GM18502 (cell line): ENCODE measurements at regions not wholly inside any gene's neighbourhood (a gene's known extent, or its start where the extent isn't known, plus 50 kb on each side); places are given as distances from the start of the nearest gene placed in this dataset.
"Not testable (repeated sequence)": the region's sequence is repeated elsewhere in the genome, so short reads cannot be mapped to it uniquely, and the experiment has no call there.

ENCODE experiments used
- ATAC-seq: cut with Tn5 transposase; IDR thresholded peaks from one replicate; pipeline ENCODE4 v1.9.1; 2021; ENCODE audit warnings: mild to moderate bottlenecking; ENCODE audit not compliant: unreplicated experiment, poor library complexity

DNA sequence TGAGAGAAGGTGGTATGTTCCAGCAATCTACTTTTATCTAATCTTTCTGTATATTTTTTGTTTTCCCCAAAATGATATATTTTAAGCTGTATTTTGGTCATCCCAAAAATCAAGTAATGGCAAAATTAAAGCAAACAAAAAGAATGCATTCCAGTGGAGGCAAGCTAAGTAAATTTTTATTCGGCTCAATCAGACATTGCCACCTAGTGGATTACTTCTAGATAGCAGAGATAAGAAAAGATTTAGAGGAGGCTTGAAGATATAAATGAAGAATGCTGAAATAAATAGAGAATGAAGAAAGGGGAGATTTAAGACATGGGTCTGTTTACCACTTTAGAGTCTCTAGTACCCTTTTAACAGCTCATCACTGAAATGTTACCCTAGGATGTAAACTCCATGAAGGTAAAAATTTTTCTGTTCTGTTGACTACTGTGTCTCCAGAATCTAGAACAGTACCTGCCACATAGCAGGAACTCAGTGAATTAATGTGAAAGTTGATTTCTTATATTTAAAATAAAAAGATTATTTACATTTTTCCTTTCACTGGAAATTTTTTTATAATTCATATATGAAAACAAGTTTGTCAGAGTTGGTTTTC lies 110.9 kb upstream of the ANK2 start:
- ATAC-seq, result no peak

DNA sequence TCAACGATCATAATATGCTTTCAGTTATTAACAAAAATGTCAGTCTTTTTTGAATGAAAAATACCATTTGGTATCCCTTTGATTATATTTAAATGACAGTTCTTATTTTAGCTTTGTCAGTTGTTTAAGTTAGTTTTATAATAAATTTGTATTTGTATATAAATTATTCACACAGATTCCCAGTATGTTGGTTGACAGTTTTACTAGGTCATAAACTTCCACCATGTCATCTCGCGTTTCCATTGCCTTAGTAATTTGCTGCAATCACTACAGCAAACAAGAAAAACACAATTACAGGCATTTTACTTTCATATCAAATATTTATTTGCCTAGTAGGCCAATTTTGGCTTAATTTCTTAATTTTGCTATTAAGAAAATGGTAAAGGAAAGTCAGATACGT lies 109.6 kb upstream of the ANK2 start:
- ATAC-seq, result no peak

DNA sequence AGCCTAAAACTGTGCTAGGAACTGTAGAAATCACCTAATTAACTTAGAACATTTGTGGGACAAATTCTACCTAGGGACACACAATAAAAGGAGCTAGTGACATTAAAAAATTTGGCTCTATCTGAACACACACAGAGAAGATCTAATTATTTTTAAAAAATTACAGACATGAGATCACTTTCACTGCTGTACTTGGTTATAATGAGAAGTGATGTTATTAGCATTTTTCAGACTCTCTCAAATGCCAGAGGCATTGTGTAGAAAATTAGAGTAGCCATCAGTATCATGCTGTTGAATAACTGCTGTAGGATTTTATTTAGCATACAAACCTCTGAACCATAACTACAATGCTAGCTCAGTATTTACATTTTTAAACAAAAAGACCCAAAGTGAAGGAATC lies 109.1 kb upstream of the ANK2 start:
- ATAC-seq, result no peak

DNA sequence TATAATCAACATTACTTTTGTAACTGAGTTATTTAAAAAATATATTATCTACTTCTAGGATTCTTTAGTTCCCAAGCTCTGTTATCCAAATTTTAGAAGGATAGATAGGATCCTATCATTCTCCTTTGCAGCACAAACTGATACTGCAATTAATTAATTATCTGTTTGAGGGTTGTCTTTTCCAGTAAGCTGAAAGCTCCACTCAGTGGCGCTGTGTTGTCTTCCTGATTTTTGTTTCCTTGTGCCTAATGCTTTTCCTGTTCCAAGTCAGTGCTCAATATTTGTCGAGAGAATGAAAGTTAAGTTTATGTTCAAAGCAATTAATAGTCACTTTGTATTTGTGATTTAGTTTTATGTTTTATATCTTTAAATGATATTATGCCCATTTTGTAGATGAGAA lies 107.4 kb upstream of the ANK2 start:
- ATAC-seq, result no peak

DNA sequence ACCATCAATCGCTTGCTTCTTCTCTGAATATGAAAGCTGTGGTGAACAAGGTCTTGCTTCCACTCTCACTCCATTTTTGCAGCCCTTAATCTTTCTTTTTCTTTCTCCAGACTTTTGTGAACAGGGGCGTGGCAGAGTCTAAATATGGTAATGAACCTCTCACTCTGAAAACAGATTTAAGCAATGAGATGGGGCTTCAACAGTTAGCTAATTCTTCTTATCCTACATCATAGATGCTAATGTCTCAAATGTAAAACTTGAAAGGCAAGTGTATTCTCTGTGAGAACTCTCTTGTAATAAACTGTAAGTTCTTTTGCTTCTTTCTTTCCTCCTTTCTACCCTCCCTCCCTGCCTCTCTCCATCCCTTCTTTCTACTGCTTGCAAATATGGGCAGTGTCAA lies 106.5 kb upstream of the ANK2 start:
- ATAC-seq, result no peak

DNA sequence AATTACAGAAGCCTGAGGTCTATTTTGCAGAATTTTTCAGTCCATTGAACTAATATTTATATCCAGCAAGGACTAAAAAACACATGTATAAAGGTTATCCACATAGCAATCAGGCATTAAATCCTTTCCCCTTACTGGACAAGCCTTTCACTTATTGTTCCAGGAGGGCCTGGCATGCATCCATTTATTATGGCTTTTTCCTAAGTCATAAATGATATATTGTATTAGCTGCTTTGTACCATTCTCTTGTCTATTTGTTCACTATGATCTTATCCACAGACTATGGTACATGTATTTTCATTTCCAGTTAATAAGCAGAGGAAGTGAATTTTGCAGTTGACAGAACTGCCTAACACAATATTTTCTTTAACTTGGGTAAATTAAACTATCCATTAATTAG lies 105.4 kb upstream of the ANK2 start:
- ATAC-seq, result no peak

DNA sequence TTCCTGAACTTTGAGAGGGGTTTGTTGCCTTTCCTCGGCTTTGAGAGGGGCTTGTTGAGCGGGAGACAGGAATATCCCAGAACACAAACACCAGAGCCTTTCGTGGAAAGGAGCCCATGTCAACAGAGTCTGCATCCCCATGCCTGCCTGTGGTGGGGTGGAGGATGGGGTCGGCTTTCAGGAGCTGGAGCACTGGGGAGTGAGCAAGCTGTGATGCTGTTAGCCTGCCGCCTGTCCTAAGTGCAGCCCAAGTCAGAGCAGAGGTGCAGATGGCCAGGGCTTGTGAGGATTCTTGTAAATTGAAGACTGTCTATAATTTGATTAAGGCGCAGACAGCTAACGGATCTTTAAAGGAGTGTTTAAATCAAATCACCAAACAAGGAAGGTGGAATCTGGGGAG lies 103.3 kb upstream of the ANK2 start:
- ATAC-seq, result no peak

DNA sequence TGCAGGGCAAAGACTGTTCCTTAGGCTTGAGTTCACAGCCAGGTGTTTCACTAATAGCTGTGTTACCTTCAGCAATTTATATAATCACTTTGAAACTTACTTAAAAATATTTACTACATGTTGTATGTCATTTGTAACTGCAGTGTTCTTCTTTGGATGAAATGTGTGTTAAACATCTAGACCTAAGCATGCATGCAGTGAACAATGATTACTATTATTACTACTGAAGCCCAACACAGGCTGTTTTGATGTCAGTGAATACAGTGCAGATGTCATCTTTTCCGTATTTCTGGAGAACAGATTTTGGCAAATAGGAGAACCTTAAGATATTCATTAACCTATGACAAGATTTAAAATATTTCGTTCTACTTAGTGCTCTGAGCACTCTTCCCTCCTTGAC lies 101.8 kb upstream of the ANK2 start:
- no peak for ATAC-seq

DNA sequence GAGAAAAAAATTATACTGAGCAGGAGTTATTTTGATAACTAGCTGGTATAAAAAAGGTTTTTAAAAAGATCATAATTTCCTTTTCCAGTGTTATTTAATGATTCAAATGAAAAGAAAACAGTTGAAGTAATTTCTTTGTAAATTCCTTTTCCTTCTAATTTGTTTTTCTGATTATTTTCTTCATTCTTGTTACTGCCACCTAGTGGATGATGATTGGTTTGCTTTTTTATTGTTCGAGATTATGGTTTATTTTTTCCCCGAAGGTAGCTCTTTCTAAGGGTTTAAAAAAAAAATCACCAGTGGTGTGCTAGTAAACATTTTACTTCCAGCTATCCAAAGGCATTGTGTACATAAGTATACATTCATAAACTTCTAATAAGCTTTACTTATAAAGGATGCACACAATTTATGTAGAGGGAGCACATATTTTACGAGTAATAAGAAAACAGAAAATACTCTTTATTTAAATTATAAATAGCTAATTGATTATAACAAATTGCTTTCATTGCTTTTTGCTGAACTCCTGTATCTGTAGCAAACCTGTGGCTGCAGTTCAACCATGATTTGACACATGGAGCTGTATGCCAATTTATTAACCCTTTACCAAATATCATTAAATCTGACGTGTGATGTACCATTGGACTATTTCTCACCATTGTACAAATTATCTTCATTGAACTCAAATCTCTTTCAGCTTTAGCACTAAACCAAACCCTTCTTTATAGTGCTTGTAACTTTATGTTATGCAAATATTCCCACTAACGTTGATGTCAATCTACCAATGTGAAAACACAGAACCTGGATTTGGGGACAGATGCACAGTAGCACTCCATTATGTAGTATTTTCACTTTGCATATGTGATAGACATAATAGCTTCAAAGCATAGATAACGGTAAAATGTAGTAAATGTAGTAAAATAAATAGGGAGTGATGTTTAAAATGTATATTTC lies 97.8 kb upstream of the ANK2 start:
- ATAC-seq, result no peak

DNA sequence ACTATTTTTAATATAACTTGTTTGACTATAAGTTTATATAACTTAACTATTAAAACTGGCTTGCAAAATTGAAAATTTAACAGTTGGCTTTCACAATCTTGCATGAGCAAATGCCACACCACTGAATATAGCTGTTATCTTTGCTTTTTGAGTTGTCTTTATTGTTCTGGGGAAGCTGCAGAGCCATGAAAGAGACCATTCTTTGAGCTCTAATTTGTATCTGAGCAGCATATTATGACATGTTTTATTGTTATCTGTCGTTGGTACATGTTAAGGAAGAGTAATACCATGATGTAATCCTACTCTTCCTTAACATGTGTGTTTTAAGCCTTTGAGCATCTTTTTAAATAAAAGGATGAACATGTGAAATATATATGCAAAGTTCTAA lies 97.1 kb upstream of the ANK2 start:
- no peak for ATAC-seq

DNA sequence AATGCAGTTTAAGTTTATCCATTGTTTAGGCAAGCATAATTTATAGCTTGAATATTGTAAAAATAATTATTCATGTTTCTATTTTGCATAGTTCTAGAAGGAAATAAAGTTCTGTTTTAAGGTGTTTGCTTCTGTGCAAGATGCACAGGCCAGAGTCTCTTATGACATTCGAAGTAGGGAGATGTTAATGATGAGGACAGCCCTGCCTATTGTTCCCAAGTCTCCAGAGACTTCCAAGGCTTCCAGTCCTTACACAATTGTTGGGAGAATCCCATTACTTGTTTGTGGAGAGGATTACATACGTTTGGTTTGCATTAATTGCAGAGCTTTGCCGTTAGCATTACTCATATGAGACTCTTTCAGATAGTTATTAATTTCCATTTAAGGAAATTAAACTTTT lies 96.2 kb upstream of the ANK2 start:
- ATAC-seq, result no peak

DNA sequence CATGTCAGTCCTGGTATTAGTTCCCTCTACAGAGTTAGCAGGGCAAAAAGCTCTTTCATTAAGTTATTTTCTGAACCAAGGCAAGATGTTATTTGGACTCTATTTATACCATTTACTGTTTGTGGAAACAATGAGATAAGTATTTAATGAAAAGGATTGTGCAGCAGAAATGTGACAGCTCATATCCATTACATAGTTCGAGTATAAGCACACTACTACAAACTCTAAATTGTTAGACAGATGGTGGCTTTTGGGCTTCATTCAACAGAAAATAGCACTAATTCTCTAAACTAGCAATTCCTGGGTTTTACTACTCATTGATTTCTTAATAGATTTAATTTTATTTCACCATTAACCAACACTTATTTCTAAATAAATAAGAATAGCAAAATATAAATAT lies 95.2 kb upstream of the ANK2 start:
- no peak for ATAC-seq

DNA sequence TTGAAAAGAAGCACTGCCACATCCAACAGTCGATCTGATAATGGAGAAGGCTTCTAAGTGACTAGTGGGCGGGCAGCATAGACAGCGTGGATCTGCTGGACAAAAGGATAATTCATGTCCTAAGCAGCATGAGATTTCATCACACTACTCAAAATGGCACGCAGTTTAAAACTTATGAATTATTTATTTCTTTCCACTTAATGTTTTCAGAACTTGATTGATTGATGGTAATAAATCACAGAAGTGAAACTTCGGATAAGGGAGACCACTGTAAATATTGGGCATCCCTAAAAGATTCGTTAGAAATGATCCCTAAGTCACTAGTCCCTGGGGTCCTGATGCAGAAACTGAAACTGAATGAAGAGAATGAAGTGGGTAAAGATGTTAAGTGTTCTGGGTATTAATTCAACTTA lies 93.0 kb upstream of the ANK2 start:
- no peak for ATAC-seq

DNA sequence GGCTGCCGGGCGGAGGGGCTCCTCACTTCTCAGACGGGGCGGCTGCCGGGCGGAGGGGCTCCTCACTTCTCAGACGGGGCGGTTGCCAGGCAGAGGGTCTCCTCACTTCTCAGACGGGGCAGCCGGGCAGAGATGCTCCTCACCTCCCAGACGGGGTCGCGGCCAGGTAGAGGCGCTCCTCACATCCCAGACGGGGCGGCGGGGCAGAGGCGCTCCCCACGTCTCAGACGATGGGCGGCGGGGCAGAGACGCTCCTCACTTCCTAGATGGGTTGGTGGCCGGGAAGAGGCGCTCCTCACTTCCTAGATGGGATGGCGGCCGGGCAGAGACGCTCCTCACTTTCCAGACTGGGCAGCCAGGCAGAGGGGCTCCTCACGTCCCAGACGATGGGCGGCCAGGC lies 91.7 kb upstream of the ANK2 start:
- not testable (repeated sequence) for ATAC-seq

DNA sequence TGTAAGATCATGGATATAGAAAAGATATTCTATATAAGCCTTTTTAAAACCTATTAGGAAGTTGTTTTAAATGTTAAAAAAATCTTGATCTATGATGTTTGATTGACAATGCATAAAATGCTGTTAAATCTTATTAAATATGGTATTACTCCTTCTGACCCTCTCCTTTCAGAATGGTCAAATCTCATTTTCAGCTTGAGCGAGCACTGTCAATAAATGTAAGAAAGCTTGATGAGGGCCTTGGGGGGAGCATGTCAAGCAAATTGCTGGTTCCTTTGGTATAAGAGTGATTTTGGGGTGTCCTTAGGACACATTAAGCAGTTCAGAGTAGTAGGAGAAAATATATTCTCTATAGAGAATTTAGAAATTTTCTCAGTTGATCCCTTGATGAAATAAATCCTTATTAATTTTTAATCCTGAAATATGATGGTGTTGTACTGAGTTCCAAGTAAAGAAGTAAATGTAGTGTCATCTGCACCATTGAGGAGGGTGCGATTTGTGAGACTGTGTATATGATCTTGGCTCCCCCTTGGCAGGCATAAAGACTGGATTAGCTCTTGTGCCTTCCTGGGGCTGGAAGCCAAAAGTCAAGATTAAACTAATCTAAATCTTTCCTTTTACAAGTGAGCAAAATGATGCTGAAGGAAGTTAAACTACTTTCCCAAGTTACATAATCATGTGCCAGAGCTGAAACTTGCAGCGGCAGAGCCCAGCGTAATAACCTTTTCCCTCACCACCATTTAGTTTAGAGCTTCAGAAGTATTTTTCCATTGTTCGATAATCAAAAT lies 82.6 kb upstream of the ANK2 start:
- ATAC-seq, result no peak

DNA sequence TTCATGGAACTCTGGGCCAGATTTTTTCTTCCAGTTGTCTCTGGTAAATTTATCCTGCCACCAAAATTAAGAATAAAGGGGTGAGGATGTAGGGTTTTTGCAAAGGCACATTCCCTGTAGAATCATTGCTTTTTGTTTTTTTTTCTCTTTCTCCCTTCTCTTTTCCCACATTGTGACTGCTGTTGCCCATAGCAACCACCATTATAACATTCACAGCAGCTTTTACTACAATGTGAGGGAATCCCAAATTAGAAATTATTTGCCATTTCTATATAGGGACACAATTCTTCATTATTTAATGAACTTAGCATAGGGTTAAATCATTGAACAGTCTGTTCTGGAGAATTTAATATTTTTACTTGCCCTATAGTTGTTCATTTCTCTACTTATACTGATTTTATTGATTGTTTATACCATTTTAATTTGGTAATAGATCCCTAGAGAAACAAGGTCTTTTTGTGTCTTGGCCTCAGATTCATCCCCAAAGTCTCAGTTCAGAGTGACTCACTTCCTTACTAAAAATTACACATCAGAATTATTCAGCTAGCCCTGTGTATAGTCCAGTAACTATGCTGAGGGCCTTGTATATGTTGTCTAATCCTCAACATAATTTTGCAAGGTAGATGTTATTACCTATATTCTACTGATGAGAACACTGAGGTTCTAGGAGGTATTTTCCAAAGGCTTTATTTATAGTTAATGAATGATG lies 80.8 kb upstream of the ANK2 start:
- ATAC-seq, result no peak

DNA sequence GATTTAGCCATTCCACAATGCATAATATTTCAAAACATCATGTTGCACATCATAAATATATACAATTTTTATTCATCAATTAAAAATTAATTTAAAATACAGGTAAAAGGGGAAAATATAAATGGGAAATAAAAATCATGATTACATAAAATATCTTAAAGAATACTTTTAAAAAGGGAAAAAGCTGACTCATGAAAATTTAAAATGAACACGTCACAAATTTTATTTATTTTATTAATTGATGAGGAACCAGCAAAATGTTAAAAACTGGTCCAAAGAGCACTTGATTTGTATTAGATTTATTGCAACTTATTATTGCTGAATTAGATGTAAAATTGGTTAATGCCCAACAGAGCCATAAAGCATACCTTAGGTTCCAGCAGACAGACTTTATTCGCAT lies 78.5 kb upstream of the ANK2 start:
- no peak for ATAC-seq

DNA sequence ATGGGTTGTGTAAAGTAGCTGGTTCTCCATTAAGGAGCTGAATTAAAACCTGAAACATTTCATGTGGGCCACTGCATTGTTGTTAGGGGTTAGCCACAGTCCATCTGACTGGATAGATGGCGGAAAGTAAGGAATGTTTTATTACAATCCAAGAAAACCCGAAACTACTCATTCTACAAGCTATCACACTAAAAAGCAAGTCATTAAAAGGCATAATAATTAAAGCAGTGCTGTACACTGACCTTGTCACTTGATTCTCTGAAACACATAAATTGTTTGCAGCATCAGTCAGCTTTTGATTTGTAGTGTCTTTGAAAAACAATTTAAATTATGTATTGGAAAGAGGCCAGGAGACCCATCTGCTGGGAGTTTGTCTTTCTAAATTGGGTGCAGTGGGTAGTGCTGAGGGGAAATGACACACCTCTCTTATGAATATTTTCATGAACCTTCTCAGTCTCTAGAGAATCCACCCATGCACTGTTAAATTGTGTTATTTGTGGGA lies 75.7 kb upstream of the ANK2 start:
- ATAC-seq, result no peak

DNA sequence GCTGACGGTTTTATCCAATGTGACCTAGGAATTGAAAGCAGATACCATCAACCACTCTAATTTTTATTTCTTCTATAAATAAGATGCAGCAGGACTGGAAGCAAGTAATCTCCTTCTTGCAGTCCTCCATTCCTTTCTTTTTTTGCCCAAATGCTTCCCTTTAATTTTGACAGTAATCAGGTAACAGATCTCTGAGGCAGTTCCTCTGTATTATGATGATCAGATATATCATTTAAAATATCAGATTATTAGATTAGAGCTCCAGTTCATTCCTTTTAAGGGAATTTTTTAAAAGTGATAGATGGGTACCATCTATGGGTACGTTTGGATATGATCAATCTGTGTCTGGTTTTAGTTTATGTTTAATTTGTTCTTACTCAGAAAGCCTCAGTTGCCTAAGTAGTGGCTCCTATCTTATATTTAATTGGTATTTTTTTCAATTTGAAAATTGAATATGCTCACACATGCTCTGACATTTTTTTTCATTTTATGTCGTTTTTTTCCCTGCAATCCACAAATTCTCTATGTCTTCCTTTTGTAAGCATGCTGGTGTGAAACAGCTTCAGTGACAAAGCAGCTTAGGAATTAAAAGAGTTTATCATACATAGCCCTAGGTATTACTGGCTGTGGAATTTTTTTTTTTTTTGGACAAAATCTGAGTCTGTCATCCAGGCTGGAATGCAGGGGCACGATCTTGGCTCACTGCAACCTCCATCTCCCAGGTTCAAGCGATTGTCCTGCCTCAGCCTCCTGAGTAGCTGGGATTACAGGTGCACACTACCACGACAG lies 73.7 kb upstream of the ANK2 start:
- ATAC-seq, result no peak
